ENCODE measurements at regions not wholly inside any gene's neighbourhood (a gene's known extent, or its start where the extent isn't known, plus 50 kb on each side); places are given as distances from the start of the nearest gene placed in this dataset.

GRCh38 chr2:196233021-196233804, 61.8 kb upstream of the STK17B start:
- TF ChIP-seq CTCF (conservative IDR thresholded peaks at IDR 0.05; ENCODE audit: low read depth, low read length), result no peak
- DNase-seq (ENCODE audit: low read depth), result peak; percentile 48
- no peak overlapping the region for H3K4me3 ChIP-seq (ENCODE audit: low read depth, low read length)

GRCh38 chr2:196233805-196234475, 62.6 kb upstream of the STK17B start:
- H3K4me3 ChIP-seq (ENCODE audit: low read depth, low read length), result no peak overlapping the region
- DNase-seq (ENCODE audit: low read depth), result no peak
- no peak for TF ChIP-seq CTCF (conservative IDR thresholded peaks at IDR 0.05; ENCODE audit: low read depth, low read length)

GRCh38 chr2:196234672-196235071, 63.3 kb upstream of the STK17B start:
- no peak for DNase-seq (ENCODE audit: low read depth)
- TF ChIP-seq CTCF (conservative IDR thresholded peaks at IDR 0.05; ENCODE audit: low read depth, low read length), result no peak
- H3K4me3 ChIP-seq (ENCODE audit: low read depth, low read length), result no peak overlapping the region

- no peak for DNase-seq (ENCODE audit: low read depth)
- no peak for TF ChIP-seq CTCF (conservative IDR thresholded peaks at IDR 0.05; ENCODE audit: low read depth, low read length)
- no peak overlapping the region for H3K4me3 ChIP-seq (ENCODE audit: low read depth, low read length)
Observed at GRCh38 chr2:196238836-196239380, 67.5 kb upstream of the STK17B start.

- TF ChIP-seq CTCF (conservative IDR thresholded peaks at IDR 0.05; ENCODE audit: low read depth, low read length), result no peak
- no peak for DNase-seq (ENCODE audit: low read depth)
- H3K4me3 ChIP-seq (ENCODE audit: low read depth, low read length), result no peak overlapping the region
Observed at GRCh38 chr2:196239622-196240587, 68.5 kb upstream of the STK17B start.

- H3K4me3 ChIP-seq (ENCODE audit: low read depth, low read length), result no peak overlapping the region
- no peak for DNase-seq (ENCODE audit: low read depth)
- no peak for TF ChIP-seq CTCF (conservative IDR thresholded peaks at IDR 0.05; ENCODE audit: low read depth, low read length)
Observed at GRCh38 chr2:196241175-196241574, 69.8 kb upstream of the STK17B start.

All from epithelial cell of proximal tubule (primary cell).